ENCODE measurements at regions not wholly inside any gene's neighbourhood (a gene's known extent, or its start where the extent isn't known, plus 50 kb on each side); places are given as distances from the start of the nearest gene placed in this dataset.

DNA sequence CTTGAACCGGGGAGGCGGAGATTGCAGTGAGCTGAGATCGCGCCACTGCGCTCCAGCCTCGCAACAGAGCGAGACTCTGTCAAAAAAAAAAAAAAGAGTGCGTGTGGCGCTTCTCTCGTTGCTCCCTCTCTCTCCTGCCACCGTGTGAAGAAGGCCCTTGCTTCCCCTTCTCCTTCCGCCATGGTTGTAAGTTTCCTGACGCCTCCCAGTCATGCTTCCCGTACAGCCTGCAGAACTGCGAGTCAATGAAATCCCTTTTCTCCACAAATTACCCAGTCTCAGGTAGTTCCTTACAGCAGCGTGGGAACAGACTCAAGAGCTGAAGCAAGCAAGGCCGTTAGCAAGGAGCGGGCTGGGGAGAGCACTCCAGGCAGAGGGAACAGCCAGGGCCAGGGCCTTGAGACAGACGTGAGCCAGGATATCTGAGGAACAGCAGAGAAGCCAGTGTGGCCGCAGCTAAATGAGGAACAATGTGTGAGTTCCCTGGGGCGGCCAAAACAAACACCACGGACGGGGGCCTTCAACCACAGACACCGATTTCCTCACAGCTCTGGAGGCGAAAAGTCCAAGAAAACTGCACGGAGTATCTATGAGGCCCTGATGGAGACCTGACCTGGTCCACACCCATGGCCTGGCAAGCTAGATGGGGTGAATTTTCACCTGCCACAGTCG lies 54.2 kb upstream of the ETS2 start:
- no peak for DNase-seq

GRCh38 chr21:38752051-38752505 lies 53.7 kb upstream of the ETS2 start:
- Mint-ChIP-seq H3K4me3 (no peak overlapping the region), H3K27ac (no peak overlapping the region), H3K4me1 (peaks cover 8 to 19% (median 11%) of the 10 kb centered on the region in 7 donors), H3K9me3 (no peaks in the 10 kb centered on the region), H3K36me3 (no peaks in the 10 kb centered on the region), H3K27me3 (peaks cover 0 to 7% (median 5%) of the 10 kb centered on the region in 5 donors)
- intact Hi-C loops (cut with micrococcal nuclease) = no loop called here
- H3K9me3 ChIP-seq (ENCODE audit: control insufficient read depth in 2 of 3, low read length in 3 of 3) = no peaks in the 10 kb centered on the region
- H3K4me3 ChIP-seq (ENCODE audit: low read length) = no peak overlapping the region
- POLR2A ChIA-PET = no interaction called here
- no peak overlapping the region for H3K27ac ChIP-seq (ENCODE audit: low read depth, low read length)
- H3K36me3 ChIP-seq (ENCODE audit: control insufficient read depth in 2 of 3, insufficient read depth in 3 of 3, low read length in 3 of 3) = no peaks in the 10 kb centered on the region
- no peak for DNase-seq
- peaks cover 0 to 3% of the 10 kb centered on the region in 2 donors for H3K4me1 ChIP-seq (ENCODE audit: control insufficient read depth in 2 of 2, insufficient read depth in 2 of 2, low read length in 2 of 2)
- ATAC-seq = no peak
- CTCF ChIA-PET = no interaction called here
- H3K27me3 ChIP-seq (ENCODE audit: control insufficient read depth in 2 of 2, insufficient read depth in 2 of 2, low read length in 2 of 2) = no peaks in the 10 kb centered on the region

More for the DNA sequence above, 54.2 kb upstream of the ETS2 start:
- Histone ChIP-seq H3K9me3 (ENCODE audit: control insufficient read depth in 2 of 3, low read length in 3 of 3) (no peaks in the 10 kb centered on the region), H3K36me3 (ENCODE audit: control insufficient read depth in 2 of 3, insufficient read depth in 3 of 3, low read length in 3 of 3) (no peaks in the 10 kb centered on the region), H3K4me1 (ENCODE audit: control insufficient read depth in 2 of 2, insufficient read depth in 2 of 2, low read length in 2 of 2) (peaks cover 0 to 3% of the 10 kb centered on the region in 2 donors), H3K4me3 (ENCODE audit: low read length) (no peak overlapping the region), H3K27me3 (ENCODE audit: control insufficient read depth in 2 of 2, insufficient read depth in 2 of 2, low read length in 2 of 2) (no peaks in the 10 kb centered on the region), H3K27ac (ENCODE audit: low read depth, low read length) (no peak overlapping the region)
- POLR2A ChIA-PET = no interaction called here
- Mint-ChIP-seq H3K27me3 (peaks cover 0 to 7% (median 5%) of the 10 kb centered on the region in 5 donors), H3K4me3 (peak overlapping the region in 1 of 10 donors; percentile 14), H3K36me3 (peaks cover 0 to 3% (median 0%) of the 10 kb centered on the region in 5 donors), H3K4me1 (peaks cover 8 to 19% (median 11%) of the 10 kb centered on the region in 7 donors), H3K27ac (no peak overlapping the region), H3K9me3 (no peaks in the 10 kb centered on the region)
- intact Hi-C loops (cut with micrococcal nuclease) = no loop called here
- CTCF ChIA-PET = no interaction called here
- ATAC-seq = peak; percentile 72

DNA sequence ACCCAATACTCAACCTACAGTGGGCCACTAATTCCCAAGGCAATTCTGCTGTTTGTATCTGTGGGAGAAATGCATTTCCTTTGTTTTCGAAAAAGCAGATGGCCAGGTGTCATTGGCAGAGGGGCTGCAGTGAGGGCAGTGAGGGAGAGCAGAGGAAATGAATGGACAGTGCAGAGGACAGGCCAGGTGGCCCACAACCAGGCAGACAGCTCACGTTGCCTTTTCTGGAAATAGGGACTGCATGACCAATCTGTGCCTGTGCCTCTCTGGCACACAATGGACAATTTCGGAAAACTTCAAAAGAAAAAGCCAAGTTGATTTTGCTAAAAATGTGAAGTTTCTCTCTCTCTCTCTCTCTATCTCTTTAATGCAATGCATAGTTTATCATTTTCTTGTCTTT lies 52.6 kb upstream of the ETS2 start:
- no peaks in the 10 kb centered on the region for H3K9me3 ChIP-seq (ENCODE audit: control insufficient read depth in 2 of 3, low read length in 3 of 3)
- H3K4me3 ChIP-seq (ENCODE audit: low read length) = no peak overlapping the region
- H3K36me3 ChIP-seq (ENCODE audit: control insufficient read depth in 2 of 3, insufficient read depth in 3 of 3, low read length in 3 of 3) = no peaks in the 10 kb centered on the region
- ATAC-seq = no peak
- ChIA-PET POLR2A (interaction anchor here (1.2 kb wide), 1 partner anchor 14 kb away, joined by 4 read pairs; no protein-coding TSS in a partner anchor), CTCF (interaction anchor here (0.6 to 0.9 kb wide), 2 partner anchors 15 to 18 kb away, joined by 3 to 6 read pairs; no protein-coding TSS in a partner anchor)
- H3K4me1 ChIP-seq (ENCODE audit: control insufficient read depth in 2 of 2, insufficient read depth in 2 of 2, low read length in 2 of 2) = peaks cover 0 to 3% of the 10 kb centered on the region in 2 donors
- Mint-ChIP-seq H3K4me1 (peaks cover 8 to 19% (median 11%) of the 10 kb centered on the region in 7 donors), H3K9me3 (no peaks in the 10 kb centered on the region), H3K27ac (no peak overlapping the region), H3K27me3 (peaks cover 0 to 9% (median 5%) of the 10 kb centered on the region in 5 donors), H3K36me3 (no peaks in the 10 kb centered on the region), H3K4me3 (no peak overlapping the region)
- intact Hi-C loops (cut with micrococcal nuclease) = no loop called here
- no peak for DNase-seq
- no peaks in the 10 kb centered on the region for H3K27me3 ChIP-seq (ENCODE audit: control insufficient read depth in 2 of 2, insufficient read depth in 2 of 2, low read length in 2 of 2)
- no peak overlapping the region for H3K27ac ChIP-seq (ENCODE audit: low read depth, low read length)

DNA sequence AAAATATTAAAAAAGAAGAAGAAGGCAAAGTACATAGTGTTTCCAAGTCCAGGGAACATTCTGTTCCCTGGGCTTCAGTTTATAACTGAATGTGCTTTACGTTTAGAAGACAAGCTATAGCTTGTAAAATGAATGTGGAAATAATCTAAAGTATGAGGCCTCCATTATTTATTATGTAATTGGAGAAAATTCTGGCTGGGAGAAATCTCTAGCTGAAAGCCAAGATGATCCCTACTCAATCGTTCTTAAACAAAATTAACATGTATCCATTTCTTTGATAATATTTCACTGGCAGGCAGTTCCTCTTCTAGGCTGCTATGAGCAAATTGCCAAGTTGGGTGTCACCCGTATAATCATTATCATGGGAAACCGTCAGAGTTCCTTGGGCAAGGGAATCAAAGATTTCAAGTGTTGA lies 52.2 kb upstream of the ETS2 start:
- Mint-ChIP-seq H3K36me3 (no peaks in the 10 kb centered on the region), H3K4me3 (no peak overlapping the region), H3K4me1 (peaks cover 8 to 19% (median 11%) of the 10 kb centered on the region in 7 donors), H3K27me3 (peaks cover 0 to 9% (median 5%) of the 10 kb centered on the region in 5 donors), H3K9me3 (no peaks in the 10 kb centered on the region), H3K27ac (no peak overlapping the region)
- CTCF ChIA-PET = interaction anchor here (0.6 to 0.9 kb wide), 2 partner anchors 15 to 19 kb away, joined by 3 to 6 read pairs; no protein-coding TSS in a partner anchor
- H3K9me3 ChIP-seq (ENCODE audit: control insufficient read depth in 2 of 3, low read length in 3 of 3) = no peaks in the 10 kb centered on the region
- no peaks in the 10 kb centered on the region for H3K27me3 ChIP-seq (ENCODE audit: control insufficient read depth in 2 of 2, insufficient read depth in 2 of 2, low read length in 2 of 2)
- no peak for DNase-seq
- ATAC-seq = no peak
- no peak overlapping the region for H3K4me3 ChIP-seq (ENCODE audit: low read length)
- no peaks in the 10 kb centered on the region for H3K36me3 ChIP-seq (ENCODE audit: control insufficient read depth in 2 of 3, insufficient read depth in 3 of 3, low read length in 3 of 3)
- POLR2A ChIA-PET = interaction anchor here (1.2 kb wide), 1 partner anchor 13 kb away, joined by 4 read pairs; no protein-coding TSS in a partner anchor
- intact Hi-C loops (cut with micrococcal nuclease) = no loop called here
- peaks cover 0 to 3% of the 10 kb centered on the region in 2 donors for H3K4me1 ChIP-seq (ENCODE audit: control insufficient read depth in 2 of 2, insufficient read depth in 2 of 2, low read length in 2 of 2)
- no peak overlapping the region for H3K27ac ChIP-seq (ENCODE audit: low read depth, low read length)

Data from naive thymus-derived CD4-positive, alpha-beta T cell (primary cell).